AG04450 (cell line): ENCODE measurements at regions not wholly inside any gene's neighbourhood (a gene's known extent, or its start where the extent isn't known, plus 50 kb on each side); places are given as distances from the start of the nearest gene placed in this dataset.

Experiments
- CTCF ChIA-PET: fragments of 300-600, 350-600 bp; formaldehyde crosslinking; extraction: SDS; loops from one replicate; lab custom pipeline; 2022; ENCODE audit warnings: antibody characterized with exemption, inconsistent platforms; lab: Charles Lee
- POLR2A ChIA-PET: fragments of 350-600 bp; formaldehyde crosslinking; extraction: SDS; loops from one replicate; lab custom pipeline; 2021; ENCODE audit warnings: antibody characterized with exemption, inconsistent platforms; lab: Yijun Ruan, JAX
- DNase-seq: peaks from one replicate; pipeline ENCODE4 v3.0.0-alpha.2; 2011; ENCODE audit warnings: low read depth, low spot score
- H3K27ac ChIP-seq: one replicate; pipeline ENCODE4 v1.5.1; 2012; ENCODE audit warnings: low read depth, low read length, control low read depth
- H3K27me3 ChIP-seq: one replicate; pipeline ENCODE4 v1.6.0; 2012; ENCODE audit warnings: low read length; ENCODE audit not compliant: control insufficient read depth, insufficient read depth
- H3K4me3 ChIP-seq: 2 replicates; pipeline ENCODE4 v1.5.1; 2011; ENCODE audit warnings: mild to moderate bottlenecking, low read depth, low read length, control low read depth
- H3K9me3 ChIP-seq: 2 replicates; pipeline ENCODE4 v1.5.1; 2012; ENCODE audit warnings: low read length; ENCODE audit not compliant: control insufficient read depth, insufficient read depth
- CTCF ChIP-seq: IDR thresholded peaks from 2 replicates; pipeline ENCODE4 v1.5.1; 2011; ENCODE audit warnings: low read depth, low read length, control low read depth, inconsistent platforms

GRCh38 chr16:18024611-18025010 lies 311.9 kb downstream of the NPIPA8 start:
- no peaks in the 10 kb centered on the region for H3K27me3 ChIP-seq
- H3K9me3 ChIP-seq, result no peaks in the 10 kb centered on the region; the same call in 1 of the 2 replicates
- no peak for TF ChIP-seq CTCF
- no peak overlapping the region for H3K27ac ChIP-seq
- POLR2A ChIA-PET, result no interaction called here
- no peak for DNase-seq
- CTCF ChIA-PET, result no interaction called here
- H3K4me3 ChIP-seq, result no peak overlapping the region

- ChIA-PET CTCF (no interaction called here), POLR2A (no interaction called here)
- no peaks in the 10 kb centered on the region for H3K27me3 ChIP-seq
- no peak overlapping the region for H3K27ac ChIP-seq
- no peaks in the 10 kb centered on the region for H3K9me3 ChIP-seq
- TF ChIP-seq CTCF, result no peak
- no peak for DNase-seq
- no peak overlapping the region for H3K4me3 ChIP-seq
Measured at GRCh38 chr16:18018376-18018775, 318.2 kb downstream of the NPIPA8 start.

GRCh38 chr16:18013863-18014262 lies 322.7 kb downstream of the NPIPA8 start:
- no peak overlapping the region for H3K27ac ChIP-seq
- POLR2A ChIA-PET, result no interaction called here
- no peaks in the 10 kb centered on the region for H3K9me3 ChIP-seq
- no peaks in the 10 kb centered on the region for H3K27me3 ChIP-seq
- no peak overlapping the region for H3K4me3 ChIP-seq
- CTCF ChIA-PET, result no interaction called here
- no peak for TF ChIP-seq CTCF
- DNase-seq, result no peak

GRCh38 chr16:18008356-18008755 lies 328.2 kb downstream of the NPIPA8 start:
- Histone ChIP-seq H3K27me3 (no peaks in the 10 kb centered on the region), H3K27ac (no peak overlapping the region), H3K9me3 (peaks cover 5% of the 10 kb centered on the region), H3K4me3 (no peak overlapping the region)
- CTCF ChIA-PET, result no interaction called here
- POLR2A ChIA-PET, result no interaction called here
- no peak for TF ChIP-seq CTCF
- DNase-seq, result no peak

- Histone ChIP-seq H3K4me3 (no peak overlapping the region), H3K27ac (no peak overlapping the region), H3K27me3 (no peaks in the 10 kb centered on the region), H3K9me3 (peaks cover 5% of the 10 kb centered on the region)
- ChIA-PET CTCF (no interaction called here), POLR2A (no interaction called here)
- DNase-seq, result no peak
- TF ChIP-seq CTCF, result no peak
Measured at GRCh38 chr16:18003033-18003432, 333.5 kb downstream of the NPIPA8 start.
